HG03060 (cell line): ENCODE measurements at regions not wholly inside any gene's neighbourhood (a gene's known extent, or its start where the extent isn't known, plus 50 kb on each side); places are given as distances from the start of the nearest gene placed in this dataset.

Experiments
- ATAC-seq: cut with Tn5 transposase; IDR thresholded peaks from one replicate; pipeline ENCODE4 v1.9.1; 2021; ENCODE audit warnings: low read depth, moderate number of reproducible peaks; ENCODE audit not compliant: unreplicated experiment

GRCh38 chr10:105352281-105352680 lies 711.2 kb downstream of the SORCS3 start:
- ATAC-seq = no peak

GRCh38 chr10:105351187-105351586 lies 710.1 kb downstream of the SORCS3 start:
- no peak for ATAC-seq

- no peak for ATAC-seq
These were observed 706.4 kb downstream of the SORCS3 start for GRCh38 chr10:105347487-105347886.

GRCh38 chr10:105342606-105343005 lies 701.5 kb downstream of the SORCS3 start:
- ATAC-seq = no peak

- no peak for ATAC-seq
These were observed 698.6 kb downstream of the SORCS3 start for GRCh38 chr10:105339669-105340068.

- no peak for ATAC-seq
These were observed 687.5 kb downstream of the SORCS3 start for GRCh38 chr10:105328503-105329133.
